Loucy (cell line): ENCODE measurements at regions not wholly inside any gene's neighbourhood (a gene's known extent, or its start where the extent isn't known, plus 50 kb on each side); places are given as distances from the start of the nearest gene placed in this dataset.
"Not testable (repeated sequence)": the region's sequence is repeated elsewhere in the genome, so short reads cannot be mapped to it uniquely, and the experiment has no call there.

Experiments
- H2AFZ ChIP-seq: fragments of 200-600 bp; sonication (generic); 2 replicates; pipeline ENCODE4 v1.6.0; 2016; ENCODE audit warnings: antibody characterized with exemption, mild to moderate bottlenecking, low read length, moderate library complexity
- H3F3A ChIP-seq: fragments of 200-600 bp; 2 replicates; pipeline ENCODE4 v1.6.0; 2016; ENCODE audit warnings: antibody characterized with exemption, low read depth, mild to moderate bottlenecking
- H3K27me3 ChIP-seq: fragments of 200-600 bp; sonication (generic); 2 replicates; pipeline ENCODE4 v1.6.1; 2014; ENCODE audit warnings: low read length, mild to moderate bottlenecking; ENCODE audit not compliant: insufficient read depth, poor library complexity, severe bottlenecking
- H3K36me3 ChIP-seq: fragments of 200-600 bp; sonication (generic); 2 replicates; pipeline ENCODE4 v1.6.1; 2016; ENCODE audit warnings: low read length; ENCODE audit not compliant: insufficient read depth
- H3K4me1 ChIP-seq: fragments of 200-600 bp; sonication (generic); 2 replicates; pipeline ENCODE4 v1.5.1; 2014; ENCODE audit warnings: low read length, mild to moderate bottlenecking; ENCODE audit not compliant: insufficient read depth, poor library complexity, severe bottlenecking
- H3K4me2 ChIP-seq: fragments of 200-600 bp; sonication (generic); 2 replicates; pipeline ENCODE4 v1.6.0; 2014; ENCODE audit warnings: antibody characterized with exemption, low read length, low read depth, mild to moderate bottlenecking; ENCODE audit not compliant: poor library complexity, severe bottlenecking
- H3K4me3 ChIP-seq: fragments of 200-600 bp; sonication (generic); 2 replicates; pipeline ENCODE4 v1.5.1; 2014; ENCODE audit warnings: low read length, mild to moderate bottlenecking, mixed read lengths; ENCODE audit not compliant: poor library complexity, severe bottlenecking
- H3K79me2 ChIP-seq: fragments of 200-600 bp; sonication (generic); 2 replicates; pipeline ENCODE4 v1.6.1; 2014; ENCODE audit warnings: low read length; ENCODE audit not compliant: insufficient read depth
- H3K9ac ChIP-seq: fragments of 200-600 bp; sonication (generic); 2 replicates; pipeline ENCODE4 v1.6.0; 2014; ENCODE audit warnings: mild to moderate bottlenecking, low read depth, low read length, moderate library complexity; ENCODE audit not compliant: poor library complexity, severe bottlenecking
- H3K9me2 ChIP-seq: fragments of 200-600 bp; sonication (generic); replicated peaks from 2 replicates; pipeline ENCODE4 v1.6.1; 2016; ENCODE audit warnings: low read depth, low read length, mixed read lengths
- H3K9me3 ChIP-seq: fragments of 200-600 bp; sonication (generic); 2 replicates; pipeline ENCODE4 v1.6.1; 2014; ENCODE audit warnings: mild to moderate bottlenecking, antibody characterized with exemption, low read length, low read depth; ENCODE audit not compliant: insufficient read depth
- H4K20me1 ChIP-seq: fragments of 200-600 bp; sonication (generic); 2 replicates; pipeline ENCODE4 v1.6.0; 2014; ENCODE audit warnings: antibody characterized with exemption, low read length, mild to moderate bottlenecking; ENCODE audit not compliant: insufficient read depth, poor library complexity, severe bottlenecking

GRCh38 chr1:206280683-206281082, 77.3 kb downstream of the SRGAP2 start:
- H4K20me1 ChIP-seq, H3F3A ChIP-seq, H3K27me3 ChIP-seq, H3K9me3 ChIP-seq, H3K36me3 ChIP-seq, H3K9me2 ChIP-seq, H3K9ac ChIP-seq, H3K4me3 ChIP-seq, H3K4me1 ChIP-seq, H3K4me2 ChIP-seq, H2AFZ ChIP-seq, H3K79me2 ChIP-seq: not testable (repeated sequence)

DNA sequence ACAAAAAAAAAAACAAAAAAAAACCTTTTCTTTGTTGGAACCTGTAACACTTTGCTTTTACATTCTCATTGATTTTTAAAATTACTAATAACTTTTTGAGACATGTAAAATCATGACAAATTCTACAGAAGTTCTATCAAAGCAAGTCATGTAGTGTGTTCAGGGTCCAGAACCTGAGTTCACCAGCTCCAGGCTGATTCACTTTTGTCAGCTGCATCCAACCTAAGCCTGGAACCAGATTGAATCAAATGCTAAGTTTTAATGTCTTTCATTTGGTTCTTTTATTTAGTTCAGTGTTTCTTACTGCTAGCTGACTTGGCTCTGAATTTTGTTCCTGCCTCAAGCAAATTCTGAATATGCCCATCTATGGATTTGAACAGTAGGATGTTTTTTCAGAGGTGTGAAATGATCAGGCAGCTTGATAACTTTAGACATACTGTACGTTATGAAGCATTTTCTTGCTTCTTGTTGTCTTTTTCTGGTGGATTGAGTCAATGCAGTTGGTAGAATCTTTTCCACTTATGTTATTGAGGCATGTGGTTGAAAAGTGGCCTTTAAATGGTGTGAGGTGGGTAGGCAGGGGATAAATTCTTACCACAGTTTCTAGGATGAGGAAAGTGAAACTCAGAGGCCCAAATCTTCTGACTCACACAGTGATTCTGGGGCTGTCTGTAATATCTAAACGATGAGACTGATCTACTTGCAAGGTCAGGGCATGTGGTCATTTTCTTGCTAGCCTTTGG, 78.7 kb downstream of the SRGAP2 start:
- not testable (repeated sequence) for H3F3A ChIP-seq, H3K9me3 ChIP-seq, H3K36me3 ChIP-seq, H2AFZ ChIP-seq, H3K27me3 ChIP-seq, H3K4me3 ChIP-seq, H4K20me1 ChIP-seq, H3K4me2 ChIP-seq, H3K9ac ChIP-seq, H3K4me1 ChIP-seq, H3K9me2 ChIP-seq, H3K79me2 ChIP-seq

DNA sequence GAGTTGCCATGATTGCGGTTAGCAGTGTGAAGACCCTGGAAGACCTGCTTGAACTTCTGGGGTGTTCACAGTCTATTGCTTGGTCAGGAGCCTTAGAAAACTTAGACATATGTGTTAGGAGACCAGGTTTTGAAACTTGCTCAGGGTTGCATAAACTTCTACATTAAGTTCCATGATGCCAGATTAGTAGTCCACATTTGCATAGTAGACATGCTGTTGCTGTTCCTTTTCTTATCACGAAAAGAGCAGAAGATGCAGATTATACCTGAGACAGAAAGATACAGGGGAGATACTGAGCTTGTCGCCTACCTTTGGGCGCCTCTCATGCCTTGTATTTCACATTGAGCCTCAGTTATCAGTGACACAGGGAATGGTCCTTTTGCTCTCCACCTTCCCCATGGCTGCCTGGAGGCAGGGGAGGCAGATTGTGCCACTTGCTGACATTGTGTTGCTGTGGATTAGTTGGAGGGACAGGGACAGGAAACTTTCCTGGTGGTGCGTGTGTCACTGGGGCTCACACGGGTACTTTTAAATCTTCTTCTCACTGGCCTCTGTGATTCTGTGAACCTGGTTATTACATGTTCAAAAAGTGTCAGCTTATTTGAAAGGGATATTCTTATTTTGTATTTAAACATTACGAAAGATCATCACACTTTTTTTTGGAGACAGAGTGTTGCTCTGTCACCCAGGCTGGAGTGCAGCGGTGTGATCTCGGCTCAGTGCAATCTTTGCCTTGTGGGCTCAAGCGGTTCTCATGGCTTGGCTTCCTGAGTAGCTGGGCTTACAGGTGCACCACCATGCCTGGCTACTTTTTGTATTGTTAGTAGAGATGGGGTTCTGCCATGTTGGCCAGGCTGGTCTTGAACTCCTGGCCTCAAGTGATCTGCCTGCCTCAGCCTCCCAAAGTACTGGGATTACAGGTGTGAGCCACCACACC, 82.0 kb downstream of the SRGAP2 start:
- H3K9ac ChIP-seq, H3K4me3 ChIP-seq, H3K4me1 ChIP-seq, H3K9me2 ChIP-seq, H2AFZ ChIP-seq, H3K79me2 ChIP-seq, H3K36me3 ChIP-seq, H3K27me3 ChIP-seq, H4K20me1 ChIP-seq, H3F3A ChIP-seq, H3K4me2 ChIP-seq, H3K9me3 ChIP-seq: not testable (repeated sequence)

DNA sequence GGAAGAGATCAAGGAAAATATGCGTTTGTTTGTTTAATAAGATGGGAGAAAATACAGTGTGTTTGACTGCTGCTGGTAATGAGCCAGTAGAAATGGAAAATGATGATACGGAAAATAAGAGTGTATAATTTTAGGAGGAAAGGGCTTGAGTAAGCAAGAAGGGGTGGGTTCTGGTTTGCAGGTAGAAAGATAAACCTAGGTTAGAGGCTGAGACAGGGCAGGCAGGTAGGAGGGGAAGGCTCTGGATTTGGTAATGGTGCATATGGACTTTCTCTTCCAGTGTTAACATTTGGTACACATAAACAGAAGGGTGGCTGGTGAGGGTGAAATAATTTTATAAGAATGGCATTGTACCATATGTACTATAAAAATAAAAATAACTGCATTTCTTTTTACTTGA, 84.4 kb downstream of the SRGAP2 start:
- not testable (repeated sequence) for H3K27me3 ChIP-seq, H3K36me3 ChIP-seq, H3K4me3 ChIP-seq, H2AFZ ChIP-seq, H3K79me2 ChIP-seq, H3K9me2 ChIP-seq, H3F3A ChIP-seq, H3K9me3 ChIP-seq, H3K4me2 ChIP-seq, H3K9ac ChIP-seq, H3K4me1 ChIP-seq, H4K20me1 ChIP-seq

DNA sequence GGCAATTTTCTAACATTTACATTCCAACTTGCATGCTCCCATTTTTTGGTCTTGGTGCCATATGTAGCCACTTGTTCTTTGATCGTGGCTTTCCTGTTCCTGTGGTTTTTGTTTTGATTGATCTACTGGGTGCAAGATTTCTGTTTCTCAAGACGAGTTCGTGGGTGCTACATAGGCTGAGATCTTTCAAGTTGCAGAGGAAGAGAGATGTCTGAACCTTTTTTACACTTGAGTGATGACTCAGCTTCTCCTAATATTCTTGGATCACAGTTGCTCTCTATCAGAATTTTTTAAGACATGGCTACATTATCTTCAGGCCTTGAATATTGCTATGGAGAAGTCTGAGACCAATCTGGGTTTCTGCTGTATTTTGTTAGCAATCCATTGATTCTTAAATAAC, 85.1 kb downstream of the SRGAP2 start:
- H3K4me1 ChIP-seq, H2AFZ ChIP-seq, H3K27me3 ChIP-seq, H3K4me3 ChIP-seq, H3K79me2 ChIP-seq, H3F3A ChIP-seq, H3K9me3 ChIP-seq, H4K20me1 ChIP-seq, H3K36me3 ChIP-seq, H3K9me2 ChIP-seq, H3K9ac ChIP-seq, H3K4me2 ChIP-seq: not testable (repeated sequence)

- H3K79me2 ChIP-seq, H3K27me3 ChIP-seq, H3K9me2 ChIP-seq, H3K36me3 ChIP-seq, H3K9ac ChIP-seq, H3K4me1 ChIP-seq, H4K20me1 ChIP-seq, H3K9me3 ChIP-seq, H3K4me3 ChIP-seq, H3F3A ChIP-seq, H2AFZ ChIP-seq, H3K4me2 ChIP-seq: not testable (repeated sequence)
Observed at GRCh38 chr1:206297145-206298031, 94.0 kb downstream of the SRGAP2 start.

- not testable (repeated sequence) for H3K4me2 ChIP-seq, H3K4me1 ChIP-seq, H3K27me3 ChIP-seq, H3K79me2 ChIP-seq, H2AFZ ChIP-seq, H3K9ac ChIP-seq, H3K36me3 ChIP-seq, H3K9me2 ChIP-seq, H4K20me1 ChIP-seq, H3F3A ChIP-seq, H3K4me3 ChIP-seq, H3K9me3 ChIP-seq
Observed at GRCh38 chr1:206298032-206298392, 94.7 kb downstream of the SRGAP2 start.
